Uterus (tissue), 2 donors: ENCODE measurements at regions not wholly inside any gene's neighbourhood (a gene's known extent, or its start where the extent isn't known, plus 50 kb on each side); places are given as distances from the start of the nearest gene placed in this dataset.

Experiments used
- POLR2A ChIP-seq, 2 donors: fragments of 450-650 bp; IDR thresholded peaks; one replicate each; pipeline ENCODE4 v1.6.1; 2016; ENCODE audit warnings: antibody characterized with exemption in 2 of 2, mild to moderate bottlenecking in 1 of 2, moderate library complexity in 1 of 2
- TF ChIP-seq, protein P1 (sequence below), 4 experiments: fragments of 200-600 bp in 2 of 4; fragments of 450-650 bp in 2 of 4; sonication (generic) in 2 of 4; IDR thresholded peaks; one replicate each; pipeline ENCODE4 v1.5.1; 2016 to 2019; ENCODE audit warnings: antibody characterized with exemption in 4 of 4, mild to moderate bottlenecking in 2 of 4, moderate library complexity in 1 of 4

DNA sequence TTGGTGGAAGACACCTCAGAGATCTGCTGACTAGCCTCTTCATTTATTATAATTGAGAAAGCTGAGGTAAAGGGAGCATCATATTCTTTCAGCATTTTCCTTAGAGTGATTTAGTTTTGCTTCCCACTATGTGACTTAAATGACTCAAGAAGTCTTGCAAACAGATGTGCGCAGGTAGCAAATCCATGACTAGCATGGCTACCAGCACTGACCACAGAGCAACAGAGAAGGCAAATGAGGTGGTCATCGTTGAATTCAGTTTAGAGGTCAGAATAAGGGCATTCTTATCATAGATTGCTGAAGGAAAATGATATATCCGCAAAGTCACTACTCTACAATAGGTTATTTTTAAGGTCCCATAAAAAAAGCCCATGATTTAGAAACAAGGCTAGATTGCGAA lies 162.2 kb downstream of the PIK3R1 start:
- TF ChIP-seq POLR2A (IDR thresholded peaks at IDR 0.05), result no peak
- TF ChIP-seq, protein P1, sequence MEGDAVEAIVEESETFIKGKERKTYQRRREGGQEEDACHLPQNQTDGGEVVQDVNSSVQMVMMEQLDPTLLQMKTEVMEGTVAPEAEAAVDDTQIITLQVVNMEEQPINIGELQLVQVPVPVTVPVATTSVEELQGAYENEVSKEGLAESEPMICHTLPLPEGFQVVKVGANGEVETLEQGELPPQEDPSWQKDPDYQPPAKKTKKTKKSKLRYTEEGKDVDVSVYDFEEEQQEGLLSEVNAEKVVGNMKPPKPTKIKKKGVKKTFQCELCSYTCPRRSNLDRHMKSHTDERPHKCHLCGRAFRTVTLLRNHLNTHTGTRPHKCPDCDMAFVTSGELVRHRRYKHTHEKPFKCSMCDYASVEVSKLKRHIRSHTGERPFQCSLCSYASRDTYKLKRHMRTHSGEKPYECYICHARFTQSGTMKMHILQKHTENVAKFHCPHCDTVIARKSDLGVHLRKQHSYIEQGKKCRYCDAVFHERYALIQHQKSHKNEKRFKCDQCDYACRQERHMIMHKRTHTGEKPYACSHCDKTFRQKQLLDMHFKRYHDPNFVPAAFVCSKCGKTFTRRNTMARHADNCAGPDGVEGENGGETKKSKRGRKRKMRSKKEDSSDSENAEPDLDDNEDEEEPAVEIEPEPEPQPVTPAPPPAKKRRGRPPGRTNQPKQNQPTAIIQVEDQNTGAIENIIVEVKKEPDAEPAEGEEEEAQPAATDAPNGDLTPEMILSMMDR (IDR thresholded peaks at IDR 0.05), result no peak
